ENCODE measurements at regions not wholly inside any gene's neighbourhood (a gene's known extent, or its start where the extent isn't known, plus 50 kb on each side); places are given as distances from the start of the nearest gene placed in this dataset.
"Not testable (repeated sequence)": the region's sequence is repeated elsewhere in the genome, so short reads cannot be mapped to it uniquely, and the experiment has no call there.

GRCh38 chr4:188332265-188332664 is 193.0 kb downstream of the TRIML1 start:
- H3K4me3 ChIP-seq (ENCODE audit: low read depth, low read length) = no peak overlapping the region
- no peaks in the 10 kb centered on the region for H3K9me3 ChIP-seq (ENCODE audit: control insufficient read depth, insufficient read depth, low read length)
- H3K4me1 ChIP-seq (ENCODE audit: control insufficient read depth, insufficient read depth, low read length) = no peaks in the 10 kb centered on the region
- no peak overlapping the region for H3K9ac ChIP-seq (ENCODE audit: low read depth, low read length)
- no peaks in the 10 kb centered on the region for H3K36me3 ChIP-seq (ENCODE audit: control insufficient read depth, insufficient read depth, low read length)
- H3K27me3 ChIP-seq (ENCODE audit: control insufficient read depth, insufficient read depth, low read length) = no peaks in the 10 kb centered on the region

DNA sequence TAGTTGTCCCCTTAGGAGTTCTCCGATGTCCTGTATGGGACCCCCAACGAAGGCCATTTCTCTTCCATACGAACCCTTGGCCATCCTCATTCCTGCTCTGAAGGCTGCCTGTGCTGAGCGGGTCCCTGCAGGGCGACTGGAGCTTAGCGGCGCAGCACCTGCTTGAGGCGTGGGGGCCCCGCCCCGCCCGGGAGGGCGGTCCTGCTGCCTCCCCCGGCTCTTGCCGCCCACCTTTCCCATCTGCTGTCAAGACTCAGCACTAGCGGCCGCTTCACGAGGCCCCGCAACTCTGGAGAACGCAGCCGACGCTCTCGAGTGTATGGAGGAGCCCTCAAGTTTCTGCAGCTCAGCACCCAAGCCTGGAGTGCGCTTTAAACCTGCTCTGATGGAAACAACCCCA is 197.7 kb downstream of the TRIML1 start:
- no peak overlapping the region for H3K9ac ChIP-seq (ENCODE audit: low read depth, low read length)

GRCh38 chr4:188341428-188341827 is 202.2 kb downstream of the TRIML1 start:
- Histone ChIP-seq H3K27me3 (ENCODE audit: control insufficient read depth, insufficient read depth, low read length) (no peaks in the 10 kb centered on the region), H3K9me3 (ENCODE audit: control insufficient read depth, insufficient read depth, low read length) (no peaks in the 10 kb centered on the region), H3K4me3 (ENCODE audit: low read depth, low read length) (no peak overlapping the region), H3K36me3 (ENCODE audit: control insufficient read depth, insufficient read depth, low read length) (no peaks in the 10 kb centered on the region), H3K4me1 (ENCODE audit: control insufficient read depth, insufficient read depth, low read length) (no peaks in the 10 kb centered on the region), H3K9ac (ENCODE audit: low read depth, low read length) (no peak overlapping the region)

More for the DNA sequence above, 197.7 kb downstream of the TRIML1 start:
- Histone ChIP-seq H3K4me1 (ENCODE audit: control insufficient read depth, insufficient read depth, low read length) (no peaks in the 10 kb centered on the region), H3K4me3 (ENCODE audit: low read depth, low read length) (no peak overlapping the region), H3K36me3 (ENCODE audit: control insufficient read depth, insufficient read depth, low read length) (no peaks in the 10 kb centered on the region), H3K9me3 (ENCODE audit: control insufficient read depth, insufficient read depth, low read length) (no peaks in the 10 kb centered on the region), H3K27me3 (ENCODE audit: control insufficient read depth, insufficient read depth, low read length) (no peaks in the 10 kb centered on the region)

DNA sequence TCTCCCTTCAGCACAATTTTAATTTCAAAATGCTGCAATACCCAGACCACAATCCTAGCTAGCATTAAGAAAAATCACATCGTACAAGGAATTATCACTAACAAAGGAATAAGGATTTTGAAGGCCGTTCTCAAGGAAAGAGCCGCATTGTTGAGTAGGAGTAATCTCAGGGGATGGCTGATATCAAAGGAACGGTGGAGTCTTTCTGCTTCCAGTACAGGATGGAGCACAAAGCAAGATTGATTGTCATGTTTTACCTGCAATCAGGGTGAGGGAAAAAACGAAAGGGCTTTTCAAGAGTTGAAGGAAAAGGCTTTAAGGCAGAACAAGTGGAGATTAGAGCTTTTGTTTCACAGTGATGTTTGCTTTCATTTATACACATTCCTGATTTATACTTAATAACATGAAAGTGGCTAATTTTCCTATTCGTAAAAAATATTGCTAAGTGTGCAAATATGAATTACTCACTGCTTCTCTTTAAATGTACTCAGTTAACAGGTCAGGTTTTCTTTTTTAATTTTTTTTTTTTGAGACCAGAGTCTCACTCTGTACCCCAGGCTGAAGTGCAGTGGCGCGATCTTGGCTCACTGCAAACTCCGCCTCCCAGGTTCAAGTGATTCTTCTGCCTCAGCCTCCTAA is 207.0 kb downstream of the TRIML1 start:
- H3K27me3 ChIP-seq (ENCODE audit: control insufficient read depth, insufficient read depth, low read length) = no peaks in the 10 kb centered on the region
- H3K4me1 ChIP-seq (ENCODE audit: control insufficient read depth, insufficient read depth, low read length) = no peaks in the 10 kb centered on the region
- no peaks in the 10 kb centered on the region for H3K9me3 ChIP-seq (ENCODE audit: control insufficient read depth, insufficient read depth, low read length)
- H3K9ac ChIP-seq (ENCODE audit: low read depth, low read length) = no peak overlapping the region
- no peak overlapping the region for H3K4me3 ChIP-seq (ENCODE audit: low read depth, low read length)
- no peaks in the 10 kb centered on the region for H3K36me3 ChIP-seq (ENCODE audit: control insufficient read depth, insufficient read depth, low read length)

- Histone ChIP-seq H3K36me3 (ENCODE audit: control insufficient read depth, insufficient read depth, low read length) (no peaks in the 10 kb centered on the region), H3K27me3 (ENCODE audit: control insufficient read depth, insufficient read depth, low read length) (no peaks in the 10 kb centered on the region), H3K9ac (ENCODE audit: low read depth, low read length) (no peak overlapping the region), H3K9me3 (ENCODE audit: control insufficient read depth, insufficient read depth, low read length) (no peaks in the 10 kb centered on the region), H3K4me1 (ENCODE audit: control insufficient read depth, insufficient read depth, low read length) (no peaks in the 10 kb centered on the region), H3K4me3 (ENCODE audit: low read depth, low read length) (no peak overlapping the region)
These were observed 208.1 kb downstream of the TRIML1 start for GRCh38 chr4:188347339-188347738.

DNA sequence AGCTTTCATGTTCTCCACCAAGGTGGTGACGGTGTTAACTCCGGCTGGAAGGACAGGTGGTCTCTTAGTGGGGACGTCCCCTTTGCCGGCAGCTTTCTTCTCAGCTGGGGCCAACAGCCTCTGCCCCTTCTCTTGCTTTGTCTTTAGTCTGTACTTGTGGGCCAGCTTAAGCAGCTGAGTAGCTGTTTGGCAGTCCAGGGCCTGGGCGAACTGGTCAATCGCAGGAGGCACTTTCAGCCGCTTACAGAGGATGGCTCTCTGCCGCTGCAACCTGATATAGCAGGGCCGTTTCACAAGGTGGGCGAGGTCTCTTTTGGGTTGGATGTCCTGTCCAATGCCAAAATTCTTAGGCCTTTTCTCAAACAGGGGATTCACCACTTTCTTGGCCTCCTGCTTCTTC is 210.3 kb downstream of the TRIML1 start:
- H3K4me1 ChIP-seq (ENCODE audit: control insufficient read depth, insufficient read depth, low read length); H3K4me3 ChIP-seq (ENCODE audit: low read depth, low read length); H3K27me3 ChIP-seq (ENCODE audit: control insufficient read depth, insufficient read depth, low read length); H3K9ac ChIP-seq (ENCODE audit: low read depth, low read length); H3K36me3 ChIP-seq (ENCODE audit: control insufficient read depth, insufficient read depth, low read length); H3K9me3 ChIP-seq (ENCODE audit: control insufficient read depth, insufficient read depth, low read length): not testable (repeated sequence)

DNA sequence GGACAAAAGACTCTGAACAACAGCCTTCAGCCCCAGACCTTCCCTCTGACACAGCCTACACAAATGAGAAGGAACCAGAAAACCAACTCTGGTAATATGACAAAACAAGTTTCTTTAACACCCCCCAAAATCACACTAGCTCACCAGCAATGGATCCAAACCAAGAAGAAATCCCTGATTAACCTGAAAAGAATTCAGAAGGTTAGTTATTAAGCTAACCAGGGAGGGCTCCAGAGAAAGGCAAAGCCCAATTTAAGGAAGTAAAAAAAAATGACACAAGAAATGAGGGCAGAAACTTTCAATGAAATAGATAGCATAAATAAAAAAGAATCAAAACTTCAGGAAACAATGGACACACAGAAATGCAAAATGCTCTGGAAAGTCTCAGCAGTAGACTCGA is 224.0 kb downstream of the TRIML1 start:
- Histone ChIP-seq H3K4me3 (ENCODE audit: low read depth, low read length) (no peak overlapping the region), H3K9ac (ENCODE audit: low read depth, low read length) (no peak overlapping the region), H3K27me3 (ENCODE audit: control insufficient read depth, insufficient read depth, low read length) (no peaks in the 10 kb centered on the region), H3K9me3 (ENCODE audit: control insufficient read depth, insufficient read depth, low read length) (no peaks in the 10 kb centered on the region), H3K36me3 (ENCODE audit: control insufficient read depth, insufficient read depth, low read length) (no peaks in the 10 kb centered on the region), H3K4me1 (ENCODE audit: control insufficient read depth, insufficient read depth, low read length) (no peaks in the 10 kb centered on the region)

GRCh38 chr4:188370777-188371176 is 231.5 kb downstream of the TRIML1 start:
- H3K9ac ChIP-seq (ENCODE audit: low read depth, low read length) = no peak overlapping the region
- no peaks in the 10 kb centered on the region for H3K27me3 ChIP-seq (ENCODE audit: control insufficient read depth, insufficient read depth, low read length)
- no peaks in the 10 kb centered on the region for H3K36me3 ChIP-seq (ENCODE audit: control insufficient read depth, insufficient read depth, low read length)
- no peaks in the 10 kb centered on the region for H3K9me3 ChIP-seq (ENCODE audit: control insufficient read depth, insufficient read depth, low read length)
- no peak overlapping the region for H3K4me3 ChIP-seq (ENCODE audit: low read depth, low read length)
- no peaks in the 10 kb centered on the region for H3K4me1 ChIP-seq (ENCODE audit: control insufficient read depth, insufficient read depth, low read length)

DNA sequence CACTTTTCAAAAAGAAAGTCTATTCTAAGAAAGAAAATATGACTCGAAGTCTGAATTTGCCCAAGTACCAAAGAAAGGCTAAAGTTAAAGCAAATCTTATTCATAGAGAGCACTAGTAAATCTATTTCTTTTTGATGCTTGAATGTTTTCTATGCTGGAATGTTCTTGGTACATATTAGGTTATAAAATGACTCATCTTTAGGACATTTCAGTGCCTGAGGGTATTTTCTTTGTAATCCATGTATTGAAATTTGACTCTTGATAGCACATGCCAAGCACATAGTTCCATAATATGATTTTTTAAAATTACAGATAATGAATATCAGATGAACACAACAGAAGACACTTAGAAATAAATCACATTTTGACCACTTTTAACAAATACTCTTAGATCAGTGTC is 232.8 kb downstream of the TRIML1 start:
- Histone ChIP-seq H3K27me3 (ENCODE audit: control insufficient read depth, insufficient read depth, low read length) (no peaks in the 10 kb centered on the region), H3K9ac (ENCODE audit: low read depth, low read length) (no peak overlapping the region), H3K9me3 (ENCODE audit: control insufficient read depth, insufficient read depth, low read length) (no peaks in the 10 kb centered on the region), H3K36me3 (ENCODE audit: control insufficient read depth, insufficient read depth, low read length) (no peaks in the 10 kb centered on the region), H3K4me3 (ENCODE audit: low read depth, low read length) (no peak overlapping the region), H3K4me1 (ENCODE audit: control insufficient read depth, insufficient read depth, low read length) (no peaks in the 10 kb centered on the region)

GRCh38 chr4:188372829-188373228 is 233.6 kb downstream of the TRIML1 start:
- Histone ChIP-seq H3K9ac (ENCODE audit: low read depth, low read length) (no peak overlapping the region), H3K27me3 (ENCODE audit: control insufficient read depth, insufficient read depth, low read length) (no peaks in the 10 kb centered on the region), H3K36me3 (ENCODE audit: control insufficient read depth, insufficient read depth, low read length) (no peaks in the 10 kb centered on the region), H3K4me3 (ENCODE audit: low read depth, low read length) (no peak overlapping the region), H3K9me3 (ENCODE audit: control insufficient read depth, insufficient read depth, low read length) (no peaks in the 10 kb centered on the region), H3K4me1 (ENCODE audit: control insufficient read depth, insufficient read depth, low read length) (no peaks in the 10 kb centered on the region)

GRCh38 chr4:188374871-188375270 is 235.6 kb downstream of the TRIML1 start:
- Histone ChIP-seq H3K4me3 (ENCODE audit: low read depth, low read length) (no peak overlapping the region), H3K36me3 (ENCODE audit: control insufficient read depth, insufficient read depth, low read length) (no peaks in the 10 kb centered on the region), H3K4me1 (ENCODE audit: control insufficient read depth, insufficient read depth, low read length) (no peaks in the 10 kb centered on the region), H3K9ac (ENCODE audit: low read depth, low read length) (no peak overlapping the region), H3K27me3 (ENCODE audit: control insufficient read depth, insufficient read depth, low read length) (no peaks in the 10 kb centered on the region), H3K9me3 (ENCODE audit: control insufficient read depth, insufficient read depth, low read length) (no peaks in the 10 kb centered on the region)

- Histone ChIP-seq H3K4me1 (ENCODE audit: control insufficient read depth, insufficient read depth, low read length) (no peaks in the 10 kb centered on the region), H3K36me3 (ENCODE audit: control insufficient read depth, insufficient read depth, low read length) (no peaks in the 10 kb centered on the region), H3K9me3 (ENCODE audit: control insufficient read depth, insufficient read depth, low read length) (no peaks in the 10 kb centered on the region), H3K27me3 (ENCODE audit: control insufficient read depth, insufficient read depth, low read length) (no peaks in the 10 kb centered on the region), H3K9ac (ENCODE audit: low read depth, low read length) (no peak overlapping the region), H3K4me3 (ENCODE audit: low read depth, low read length) (no peak overlapping the region)
These were observed 238.6 kb downstream of the TRIML1 start for GRCh38 chr4:188377816-188378215.

All from iPS-15b (cell line).